AG09319 (cell line): ENCODE measurements at regions not wholly inside any gene's neighbourhood (a gene's known extent, or its start where the extent isn't known, plus 50 kb on each side); places are given as distances from the start of the nearest gene placed in this dataset.
A peak's percentile ranks its signal among the peaks of the same experiment; 100 is the strongest.

Source experiments
- DNase-seq: peaks from one replicate; pipeline ENCODE4 v3.0.0-alpha.2; 2010; ENCODE audit warnings: low read depth; ENCODE audit errors: extremely low read depth
- CTCF ChIP-seq: IDR thresholded peaks from 2 replicates; pipeline ENCODE4 v1.5.1; 2011; ENCODE audit warnings: low read depth, mild to moderate bottlenecking, inconsistent platforms, low read length, moderate library complexity

- no peak for DNase-seq
- no peak for TF ChIP-seq CTCF
Measured at GRCh38 chr16:76900285-76901263, 290.4 kb upstream of the MON1B start.

DNA sequence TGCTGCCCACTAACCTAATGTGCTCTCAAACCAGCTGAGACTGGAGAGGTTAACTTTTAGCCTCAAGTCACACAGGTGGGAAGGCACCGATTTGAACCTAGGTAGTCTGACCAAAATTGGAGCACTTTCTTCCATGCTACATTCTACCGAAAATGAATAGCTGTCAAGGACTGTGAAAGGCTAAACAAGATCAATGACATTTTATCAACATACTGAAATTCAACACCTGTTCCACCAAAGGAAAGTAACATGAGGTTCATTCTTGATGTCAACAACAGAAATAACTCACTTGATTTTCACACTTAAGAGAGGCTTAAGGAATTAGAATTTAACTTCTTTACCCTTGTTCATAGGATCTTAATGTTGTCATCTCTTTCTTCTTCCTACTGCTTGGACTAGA is 284.4 kb upstream of the MON1B start:
- no peak for DNase-seq
- TF ChIP-seq CTCF, result no peak

DNA sequence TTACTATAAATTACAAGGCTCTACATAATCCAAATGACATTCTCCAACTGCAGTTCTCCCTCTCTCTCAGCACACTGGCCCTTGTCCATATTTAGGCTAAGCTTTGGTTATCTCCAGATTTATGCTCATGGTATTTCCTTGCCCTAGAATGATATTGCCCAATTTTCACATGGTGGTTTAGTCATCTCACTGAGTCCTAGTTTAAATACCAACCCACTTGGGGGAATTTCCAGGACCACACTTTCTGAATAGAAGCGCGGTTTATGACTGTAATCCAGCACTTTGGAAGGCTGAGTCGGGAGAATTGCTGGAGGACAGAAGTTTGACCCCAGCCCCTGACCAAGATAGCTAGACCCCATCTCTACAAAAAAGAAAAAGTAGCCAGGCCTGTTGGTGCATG is 280.1 kb upstream of the MON1B start:
- peak; percentile 47 for DNase-seq
- TF ChIP-seq CTCF, result no peak

DNA sequence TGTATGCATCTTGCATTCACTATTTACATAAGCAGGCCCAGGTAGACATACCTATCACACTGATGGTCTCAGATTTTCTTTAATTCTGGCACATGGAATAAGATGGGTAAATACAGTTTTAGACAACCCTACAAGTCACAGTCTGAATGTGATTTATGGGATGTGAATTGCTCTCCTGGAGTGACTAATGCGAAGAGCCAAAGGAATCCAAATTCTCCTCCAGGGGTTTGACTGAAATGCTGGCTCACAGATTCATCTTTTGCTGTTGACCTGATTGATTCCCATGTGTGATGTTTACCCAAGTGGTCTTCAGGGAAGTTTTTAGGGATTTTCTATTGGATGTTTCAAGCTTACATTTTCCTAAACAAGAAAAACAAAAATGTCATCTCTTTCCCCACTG is 277.9 kb upstream of the MON1B start:
- no peak for TF ChIP-seq CTCF
- no peak for DNase-seq

DNA sequence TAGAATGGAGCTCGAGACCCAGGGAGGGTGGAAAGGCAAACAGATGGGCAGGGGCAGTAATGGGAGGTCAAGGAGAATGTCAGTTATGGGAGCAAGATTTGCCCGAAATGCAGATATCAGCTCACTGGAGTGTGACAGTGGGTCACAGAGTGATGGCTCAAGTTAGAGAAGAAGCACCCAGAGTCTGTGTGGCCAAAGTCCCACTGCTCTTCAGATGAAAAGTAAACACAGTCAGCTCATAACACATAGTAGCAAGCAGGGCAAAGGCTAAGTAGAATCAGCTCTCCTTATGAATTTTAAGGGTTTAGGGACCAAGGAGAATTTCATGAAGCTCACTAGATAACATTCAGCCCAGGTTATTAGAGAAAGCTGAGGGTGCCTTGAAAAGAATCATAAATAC is 264.9 kb upstream of the MON1B start:
- DNase-seq, result no peak
- no peak for TF ChIP-seq CTCF

- DNase-seq, result no peak
Measured at GRCh38 chr16:76926595-76926994, 264.4 kb upstream of the MON1B start.

More at GRCh38 chr16:76926595-76926994, 264.4 kb upstream of the MON1B start:
- no peak for TF ChIP-seq CTCF
